ENCODE measurements at regions not wholly inside any gene's neighbourhood (a gene's known extent, or its start where the extent isn't known, plus 50 kb on each side); places are given as distances from the start of the nearest gene placed in this dataset.

DNA sequence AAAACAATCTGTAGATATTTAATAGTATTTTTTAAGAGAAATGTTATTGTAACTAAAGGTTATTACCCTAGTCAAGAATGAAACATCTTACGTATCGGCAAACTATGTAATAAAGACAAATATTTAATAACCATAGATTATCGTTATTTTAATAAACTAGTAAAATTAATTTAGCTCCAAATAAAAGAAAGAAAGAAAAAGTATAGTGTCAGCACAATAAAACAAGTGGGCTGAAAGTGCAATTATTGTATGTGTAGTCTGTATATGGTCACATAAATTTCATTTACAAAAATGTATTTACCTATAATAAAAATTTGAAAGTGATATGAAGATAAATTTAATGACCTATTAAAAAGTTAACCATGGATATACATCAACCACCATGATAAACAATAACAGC, 1258.4 kb upstream of the MIR17HG start:
- no peak for ATAC-seq
- no peak for DNase-seq (ENCODE audit: low spot score)

- ATAC-seq (no peak), DNase-seq (ENCODE audit: low spot score) (no peak)
Measured at GRCh38 chr13:90091611-90092010, 1255.9 kb upstream of the MIR17HG start.

GRCh38 chr13:90094357-90094756, 1253.1 kb upstream of the MIR17HG start:
- no peak for DNase-seq (ENCODE audit: low spot score)

DNA sequence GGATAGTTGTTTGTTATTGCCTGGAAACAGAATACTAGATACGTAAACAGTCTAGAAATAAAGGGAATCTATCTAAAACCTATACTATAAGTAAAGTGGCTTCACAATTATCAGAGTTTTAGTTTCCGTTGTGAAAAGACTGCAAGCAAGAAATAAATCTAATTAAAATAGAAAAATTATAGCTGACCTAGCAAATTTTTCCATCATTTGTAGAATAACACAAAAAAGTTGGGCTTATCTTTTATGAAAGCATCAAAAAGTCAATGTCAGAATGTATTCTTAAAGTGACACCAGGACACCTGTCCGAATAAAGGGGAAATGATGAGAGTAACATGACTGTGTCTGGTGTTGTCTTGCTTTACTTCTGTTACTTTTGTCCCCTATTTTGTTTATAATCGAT, 1248.9 kb upstream of the MIR17HG start:
- DNase-seq (ENCODE audit: low spot score): no peak
- ATAC-seq: no peak

More at GRCh38 chr13:90094357-90094756, 1253.1 kb upstream of the MIR17HG start:
- ATAC-seq: no peak

DNA sequence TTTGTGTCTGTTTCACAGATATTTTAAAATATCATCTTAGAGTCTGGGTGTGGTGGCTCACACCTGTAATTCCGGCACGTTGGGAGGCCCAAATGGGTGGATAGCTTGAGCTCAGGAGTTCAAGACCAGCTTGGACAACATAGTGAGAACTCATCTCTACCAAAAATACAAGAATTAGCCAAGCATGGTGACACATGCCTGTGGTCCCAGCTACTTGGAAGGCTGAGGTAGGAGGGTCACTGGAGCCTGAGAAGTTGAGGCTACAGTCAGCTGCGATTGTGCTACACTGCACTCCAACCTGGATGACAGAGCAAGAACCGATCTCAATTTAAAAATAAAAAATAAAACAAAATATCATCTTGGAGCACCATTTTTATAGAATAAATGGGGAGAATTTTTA, 1247.6 kb upstream of the MIR17HG start:
- DNase-seq (ENCODE audit: low spot score) (no peak), ATAC-seq (no peak)

- DNase-seq (ENCODE audit: low spot score) (no peak), ATAC-seq (no peak)
Measured at GRCh38 chr13:90103099-90103784, 1244.2 kb upstream of the MIR17HG start.

DNA sequence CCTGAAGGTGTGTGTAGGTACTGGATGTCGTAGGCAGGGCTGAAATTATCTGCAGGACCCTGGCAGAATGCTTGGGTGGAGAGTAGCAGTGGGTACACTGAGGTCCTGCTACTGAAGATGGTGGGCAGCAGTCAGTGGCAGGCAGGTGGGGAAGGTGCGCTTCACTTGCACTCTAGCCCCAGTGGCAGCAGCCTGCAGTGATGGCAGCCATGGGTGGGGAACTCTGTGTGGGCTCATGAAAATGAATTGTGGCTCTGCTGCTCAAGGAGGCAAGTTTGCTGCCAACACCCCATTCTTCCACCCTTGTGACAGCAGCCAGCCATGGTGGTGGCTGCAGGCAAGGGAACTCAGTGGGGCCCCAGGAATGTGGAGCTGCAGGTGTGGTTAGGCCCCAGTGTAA, 1242.7 kb upstream of the MIR17HG start:
- ATAC-seq (no peak), DNase-seq (ENCODE audit: low spot score) (no peak)

GRCh38 chr13:90105276-90105675, 1242.2 kb upstream of the MIR17HG start:
- DNase-seq (ENCODE audit: low spot score): no peak
- ATAC-seq: no peak

GRCh38 chr13:90105849-90106496, 1241.5 kb upstream of the MIR17HG start:
- DNase-seq (ENCODE audit: low spot score) (no peak), ATAC-seq (no peak)

GRCh38 chr13:90107661-90108060, 1239.8 kb upstream of the MIR17HG start:
- DNase-seq (ENCODE audit: low spot score): no peak

GRCh38 chr13:90108547-90108946, 1238.9 kb upstream of the MIR17HG start:
- no peak for ATAC-seq
- DNase-seq (ENCODE audit: low spot score): no peak

More at GRCh38 chr13:90107661-90108060, 1239.8 kb upstream of the MIR17HG start:
- ATAC-seq: no peak

DNA sequence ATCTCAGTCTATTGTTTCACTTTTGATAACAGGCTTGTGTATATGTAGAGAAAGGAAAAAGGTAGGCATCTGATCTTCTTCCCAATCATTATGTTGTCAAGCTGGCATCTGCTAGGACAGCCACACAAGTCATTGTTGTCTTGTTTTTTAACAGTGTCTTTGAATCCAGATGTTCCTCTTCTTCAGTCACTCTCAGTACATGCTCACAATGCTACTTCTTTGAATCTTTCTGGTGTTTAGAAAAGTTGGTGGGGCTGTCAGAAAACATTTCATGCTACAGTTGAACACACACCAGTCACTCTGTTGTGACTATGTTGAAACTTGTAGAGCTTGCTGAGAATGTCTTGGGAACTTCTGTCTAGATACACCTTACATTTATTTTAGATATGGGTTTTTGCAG, 1231.4 kb upstream of the MIR17HG start:
- ATAC-seq: no peak
- DNase-seq (ENCODE audit: low spot score): no peak

DNA sequence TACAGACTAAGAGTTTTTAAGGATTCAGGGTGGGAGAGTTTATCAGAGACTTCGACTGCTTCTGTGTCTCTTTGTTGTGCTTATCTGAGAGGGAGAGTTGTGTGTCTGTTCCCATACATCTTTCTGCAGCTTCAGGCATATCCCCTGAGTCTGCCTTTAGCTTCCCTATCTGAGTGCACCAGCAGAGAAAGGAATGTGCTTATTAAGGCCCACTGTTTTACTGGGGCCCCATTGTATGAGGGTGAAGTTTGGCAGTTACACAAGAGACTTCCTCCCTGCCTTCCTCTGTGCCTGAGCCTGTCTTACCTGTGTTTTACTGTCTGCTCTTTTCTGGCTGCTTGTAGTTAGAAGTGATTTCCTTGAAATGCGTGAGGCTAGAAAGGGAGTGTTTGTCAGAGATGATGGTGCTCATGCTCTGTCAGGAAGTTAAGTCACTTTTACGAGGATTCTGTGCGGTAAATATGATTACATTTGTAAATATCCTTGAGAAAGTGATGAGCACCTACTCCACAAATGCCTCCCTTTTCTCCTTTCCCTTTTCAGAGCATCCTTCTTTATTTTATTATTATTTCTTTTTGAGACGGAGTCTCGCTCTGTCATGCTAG, 1228.9 kb upstream of the MIR17HG start:
- ATAC-seq (no peak), DNase-seq (ENCODE audit: low spot score) (no peak)

DNA sequence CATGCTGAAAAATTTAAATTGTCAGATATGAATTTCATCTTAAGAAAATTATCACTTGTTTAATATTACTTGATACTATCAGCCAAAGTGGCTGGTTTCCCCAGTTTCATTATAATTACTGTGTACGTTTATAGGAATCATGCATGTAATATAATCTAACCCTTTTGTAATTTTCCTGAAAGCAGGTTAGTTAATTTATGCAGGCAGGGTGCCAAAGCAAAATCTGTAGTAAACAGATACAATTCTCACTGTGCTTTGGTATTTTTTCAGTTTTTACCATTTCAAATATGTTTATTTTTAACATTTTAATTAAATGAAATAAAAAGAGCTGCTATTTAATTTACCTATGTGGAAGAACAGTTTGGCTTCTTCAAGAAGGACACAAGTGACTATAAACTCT, 1227.5 kb upstream of the MIR17HG start:
- DNase-seq (ENCODE audit: low spot score) (no peak), ATAC-seq (no peak)

DNA sequence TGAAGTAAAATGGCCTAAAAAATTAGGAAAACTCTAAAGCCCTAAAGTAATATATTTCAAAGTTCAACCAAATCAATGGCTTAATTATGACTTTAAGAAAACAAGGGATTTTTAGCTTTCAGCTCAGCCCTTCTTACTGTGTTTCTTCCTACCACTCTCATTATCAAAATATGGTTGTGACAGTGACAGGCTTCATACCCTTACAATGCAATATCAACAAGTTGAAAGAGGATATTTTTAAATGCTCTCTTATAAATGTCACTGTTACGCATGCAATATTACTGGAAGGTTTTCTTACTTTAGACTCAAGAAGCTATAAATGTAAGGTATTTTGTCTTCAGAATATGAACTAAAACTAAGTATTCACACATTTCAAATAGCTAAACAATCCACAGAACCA, 1225.7 kb upstream of the MIR17HG start:
- ATAC-seq (no peak), DNase-seq (ENCODE audit: low spot score) (no peak)

- no peak for ATAC-seq
- no peak for DNase-seq (ENCODE audit: low spot score)
Measured at GRCh38 chr13:90122531-90122930, 1225.0 kb upstream of the MIR17HG start.

GRCh38 chr13:90135558-90135957, 1211.9 kb upstream of the MIR17HG start:
- DNase-seq (ENCODE audit: low spot score) (no peak), ATAC-seq (no peak)

GRCh38 chr13:90142251-90142650, 1205.2 kb upstream of the MIR17HG start:
- ATAC-seq (no peak), DNase-seq (ENCODE audit: low spot score) (no peak)

GRCh38 chr13:90154311-90154960, 1193.1 kb upstream of the MIR17HG start:
- ATAC-seq (no peak), DNase-seq (ENCODE audit: low spot score) (no peak)

DNA sequence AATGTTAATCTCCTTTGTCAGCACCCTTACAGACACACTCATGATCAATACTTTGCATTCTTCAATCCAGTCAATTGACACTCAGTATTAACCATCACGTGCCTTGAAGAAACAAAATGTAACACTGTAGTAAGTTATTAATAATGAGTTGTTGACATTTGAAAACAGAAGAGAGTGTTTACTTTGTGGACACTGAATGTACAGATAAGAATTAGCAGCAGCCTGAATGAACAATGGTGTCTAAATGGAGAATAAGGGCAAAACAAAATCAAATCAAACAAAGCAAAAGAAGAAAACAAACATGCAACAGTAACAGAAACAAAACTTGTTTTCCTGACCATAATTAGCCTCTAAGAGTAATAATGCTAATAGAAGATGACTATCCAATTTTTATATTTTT, 1191.1 kb upstream of the MIR17HG start:
- DNase-seq (ENCODE audit: low spot score) (no peak), ATAC-seq (no peak)

- ATAC-seq (no peak), DNase-seq (ENCODE audit: low spot score) (no peak)
Measured at GRCh38 chr13:90168953-90169352, 1178.5 kb upstream of the MIR17HG start.

DNA sequence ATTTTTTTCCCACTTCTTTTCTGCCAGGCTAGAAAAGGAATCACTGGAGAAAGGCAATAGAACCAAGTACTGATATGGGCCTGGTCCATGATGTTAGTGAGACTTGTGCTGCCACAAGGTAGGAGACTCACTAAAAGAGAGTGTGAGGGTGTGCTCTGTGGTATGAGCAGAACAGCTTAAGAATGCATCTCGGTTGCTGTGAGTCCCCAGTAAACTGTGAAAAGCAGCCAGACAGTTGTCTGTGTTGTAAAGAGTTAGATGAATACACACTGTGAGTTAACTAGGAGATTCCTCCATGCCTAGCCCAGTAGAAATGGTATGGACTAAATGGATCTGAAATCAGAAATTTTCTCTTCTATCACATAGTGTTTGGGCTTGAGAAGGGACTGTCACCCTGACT, 1177.3 kb upstream of the MIR17HG start:
- DNase-seq (ENCODE audit: low spot score) (no peak), ATAC-seq (no peak)

Measured in left lobe of liver (tissue), 2 donors.